ENCODE measurements at regions not wholly inside any gene's neighbourhood (a gene's known extent, or its start where the extent isn't known, plus 50 kb on each side); places are given as distances from the start of the nearest gene placed in this dataset.
"Not testable (repeated sequence)": the region's sequence is repeated elsewhere in the genome, so short reads cannot be mapped to it uniquely, and the experiment has no call there.

GRCh38 chr2:240374085-240374907 is 61.2 kb upstream of the GPC1 start:
- no peak for DNase-seq (ENCODE audit: low read depth in 2 of 2)

- DNase-seq (ENCODE audit: low read depth in 2 of 2), result no peak
These were observed 60.3 kb upstream of the GPC1 start for GRCh38 chr2:240375024-240375645.

GRCh38 chr2:240376739-240377138 is 58.7 kb upstream of the GPC1 start:
- DNase-seq (ENCODE audit: low read depth in 2 of 2), result no peak

GRCh38 chr2:240377366-240377765 is 58.1 kb upstream of the GPC1 start:
- no peak for DNase-seq (ENCODE audit: low read depth in 2 of 2)

GRCh38 chr2:240379089-240379636 is 56.3 kb upstream of the GPC1 start:
- DNase-seq (ENCODE audit: low read depth in 2 of 2), result no peak

- no peak for DNase-seq (ENCODE audit: low read depth in 2 of 2)
These were observed 52.2 kb upstream of the GPC1 start for GRCh38 chr2:240383099-240383758.

GRCh38 chr2:240383871-240384700 is 51.4 kb upstream of the GPC1 start:
- DNase-seq (ENCODE audit: low read depth in 2 of 2), result no peak

- DNase-seq (ENCODE audit: low read depth in 2 of 2), result no peak
These were observed 50.6 kb upstream of the GPC1 start for GRCh38 chr2:240384711-240385450.

- DNase-seq (ENCODE audit: low read depth in 2 of 2), result not testable (repeated sequence)
These were observed 49.9 kb upstream of the GPC1 start for GRCh38 chr2:240385451-240386161.
